ENCODE measurements at regions not wholly inside any gene's neighbourhood (a gene's known extent, or its start where the extent isn't known, plus 50 kb on each side); places are given as distances from the start of the nearest gene placed in this dataset.

DNA sequence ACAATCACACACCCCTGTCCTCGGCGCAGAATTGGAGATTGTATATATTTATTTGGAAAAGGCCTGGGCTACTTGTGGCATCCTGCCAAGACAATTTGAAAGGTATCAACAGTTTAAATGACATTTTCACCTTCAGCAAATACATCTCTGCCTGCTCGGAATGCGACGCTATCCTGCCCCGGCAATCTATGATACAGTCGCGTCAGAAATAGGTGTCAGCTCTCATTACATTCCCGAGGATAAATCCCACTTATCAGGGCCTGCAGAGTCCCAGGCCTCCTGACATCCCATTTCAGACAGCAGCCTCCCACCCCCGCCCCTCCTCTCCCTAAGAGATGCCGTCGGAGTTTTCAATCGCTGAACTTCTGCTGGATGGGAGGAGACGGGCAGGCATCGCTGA is 114.7 kb downstream of the BRD1 start:
- no peak for TF ChIP-seq CTCF (conservative IDR thresholded peaks at IDR 0.05)
- no peak overlapping the region for H3K27ac ChIP-seq

DNA sequence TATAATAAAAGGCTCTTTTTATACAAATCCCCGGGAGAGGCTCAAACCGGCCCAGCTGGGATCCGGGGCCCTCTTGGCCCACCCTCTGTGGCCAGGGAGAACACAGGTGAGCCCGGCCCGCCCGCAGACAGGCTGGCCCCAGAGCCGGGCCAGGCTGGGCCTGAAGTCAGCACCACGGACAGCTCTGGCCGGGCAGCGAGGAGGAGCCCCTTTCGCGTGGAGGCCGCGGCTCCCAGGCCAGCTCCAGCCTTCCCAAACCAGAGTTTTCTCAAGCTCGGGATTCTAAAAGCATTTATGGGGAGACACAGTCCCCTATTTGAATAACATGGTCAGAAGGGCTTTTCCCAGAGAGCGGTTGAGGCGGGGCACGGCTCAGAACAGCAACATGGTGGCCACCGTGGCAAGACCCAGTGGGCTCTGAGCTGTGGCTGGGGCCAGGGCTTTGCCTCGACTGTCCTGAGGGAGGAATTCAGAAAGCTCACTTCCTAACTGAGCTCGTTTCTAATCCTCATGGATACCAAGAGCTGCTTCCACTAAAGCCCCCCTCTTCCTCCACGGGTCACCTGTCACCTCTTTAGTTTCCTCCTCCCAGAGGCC is 115.4 kb downstream of the BRD1 start:
- TF ChIP-seq CTCF (conservative IDR thresholded peaks at IDR 0.05) = no peak
- no peak overlapping the region for H3K27ac ChIP-seq

GRCh38 chr22:49710746-49711145 is 116.9 kb downstream of the BRD1 start:
- no peak for TF ChIP-seq CTCF (conservative IDR thresholded peaks at IDR 0.05)
- H3K27ac ChIP-seq = no peak overlapping the region

DNA sequence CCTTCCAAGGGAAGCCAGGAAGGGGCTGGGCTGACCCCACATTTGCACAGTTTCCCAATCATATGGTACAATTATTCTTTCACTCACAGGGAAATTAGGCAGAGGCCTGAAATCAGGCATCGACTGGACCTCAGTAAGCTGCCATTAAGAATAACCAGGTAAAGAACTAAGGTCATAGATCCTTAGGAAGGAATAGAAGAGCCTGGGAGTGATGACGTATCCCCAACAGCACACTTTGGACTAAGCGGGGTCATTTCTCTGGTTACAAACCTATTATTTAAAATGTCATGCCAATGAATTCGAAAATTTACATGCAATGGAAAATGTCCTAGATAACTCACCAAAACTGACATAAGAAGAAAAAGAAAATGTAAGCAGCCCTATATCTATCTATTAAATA is 118.2 kb downstream of the BRD1 start:
- H3K27ac ChIP-seq = no peak overlapping the region
- TF ChIP-seq CTCF (conservative IDR thresholded peaks at IDR 0.05) = no peak

GRCh38 chr22:49705972-49706352 is 121.7 kb downstream of the BRD1 start:
- TF ChIP-seq CTCF (conservative IDR thresholded peaks at IDR 0.05) = no peak
- no peak overlapping the region for H3K27ac ChIP-seq

- TF ChIP-seq CTCF (conservative IDR thresholded peaks at IDR 0.05) = no peak
- no peak overlapping the region for H3K27ac ChIP-seq
These were observed 122.3 kb downstream of the BRD1 start for GRCh38 chr22:49705216-49705971.

- TF ChIP-seq CTCF (conservative IDR thresholded peaks at IDR 0.05) = no peak
- H3K27ac ChIP-seq = no peak overlapping the region
These were observed 123.1 kb downstream of the BRD1 start for GRCh38 chr22:49704345-49705215.

All from VCaP (cell line).